Effector memory CD4-positive, alpha-beta T cell (primary cell): ENCODE measurements at regions not wholly inside any gene's neighbourhood (a gene's known extent, or its start where the extent isn't known, plus 50 kb on each side); places are given as distances from the start of the nearest gene placed in this dataset.

ENCODE experiments used
- DNase-seq, 3 donors: peaks; one replicate each; pipeline ENCODE4 v3.0.0-alpha.2; 2020
- H3K27ac ChIP-seq: 2 replicates; pipeline ENCODE4 v1.7.0; 2013; ENCODE audit warnings: mild to moderate bottlenecking, low read length, moderate library complexity; ENCODE audit not compliant: insufficient read depth, poor library complexity, severe bottlenecking
- H3K27me3 ChIP-seq: replicated peaks from 2 replicates; pipeline ENCODE4 v1.7.0; 2013; ENCODE audit warnings: mild to moderate bottlenecking, low read length; ENCODE audit not compliant: insufficient read depth, control insufficient read depth, poor library complexity, severe bottlenecking
- H3K36me3 ChIP-seq: 2 replicates; pipeline ENCODE4 v1.7.0; 2013; ENCODE audit warnings: mild to moderate bottlenecking, low read length, moderate library complexity; ENCODE audit not compliant: control insufficient read depth, insufficient read depth
- H3K4me1 ChIP-seq: 2 replicates; pipeline ENCODE4 v1.7.0; 2013; ENCODE audit warnings: low read length, mild to moderate bottlenecking; ENCODE audit not compliant: control insufficient read depth, insufficient read depth, poor library complexity, severe bottlenecking
- H3K4me3 ChIP-seq: 2 replicates; pipeline ENCODE4 v1.7.0; 2013; ENCODE audit warnings: low read length, low read depth, mild to moderate bottlenecking; ENCODE audit not compliant: insufficient read depth, poor library complexity, severe bottlenecking
- H3K9me3 ChIP-seq: 2 replicates; pipeline ENCODE4 v1.7.0; 2013; ENCODE audit warnings: mild to moderate bottlenecking, low read length, moderate library complexity; ENCODE audit not compliant: control insufficient read depth

DNA sequence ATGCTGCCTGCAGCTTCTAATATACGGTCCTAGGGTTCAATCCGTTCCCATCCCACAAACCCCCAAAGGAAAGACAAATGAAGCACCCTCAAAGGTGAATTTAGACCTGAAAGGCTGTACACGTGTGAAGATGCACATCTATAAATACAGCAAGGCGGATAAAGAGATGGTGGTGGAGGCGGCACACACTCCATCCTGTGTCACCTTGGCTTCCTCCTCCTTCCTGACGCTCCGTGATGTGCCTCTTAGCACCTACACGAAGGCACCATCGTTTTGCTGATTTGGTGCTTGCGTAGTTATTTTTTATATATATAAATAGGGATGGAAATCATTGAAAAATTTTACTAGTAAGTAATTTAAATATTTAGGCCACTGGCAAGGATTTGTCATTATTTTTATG is 359.4 kb downstream of the NPHP4 start:
- H3K9me3 ChIP-seq: no peaks in the 10 kb centered on the region
- no peak for DNase-seq
- no peaks in the 10 kb centered on the region for H3K4me1 ChIP-seq
- H3K4me3 ChIP-seq: no peak overlapping the region
- no peaks in the 10 kb centered on the region for H3K36me3 ChIP-seq
- no peaks in the 10 kb centered on the region for H3K27me3 ChIP-seq
- no peak overlapping the region for H3K27ac ChIP-seq

DNA sequence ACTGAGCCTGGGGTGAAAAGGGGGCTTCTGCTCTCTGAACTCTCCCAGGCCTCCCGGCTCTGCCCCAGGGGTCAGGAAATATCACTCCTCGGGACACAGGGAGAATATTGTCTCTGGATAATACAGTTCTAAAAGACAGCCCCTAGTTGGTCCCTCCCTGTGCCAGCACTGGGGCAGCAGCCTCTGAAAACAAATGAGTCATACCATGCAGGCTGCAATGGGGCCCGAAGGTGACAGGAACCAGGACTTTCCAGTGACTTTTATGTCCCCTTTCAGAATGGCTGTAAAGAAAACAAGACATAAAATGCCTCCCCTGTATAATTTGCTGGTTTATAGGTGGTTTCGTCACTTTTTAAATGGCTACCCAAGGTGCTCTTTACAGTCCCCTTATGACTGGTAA is 360.0 kb downstream of the NPHP4 start:
- Histone ChIP-seq H3K4me1 (no peaks in the 10 kb centered on the region), H3K36me3 (no peaks in the 10 kb centered on the region), H3K27ac (no peak overlapping the region), H3K27me3 (no peaks in the 10 kb centered on the region), H3K4me3 (no peak overlapping the region), H3K9me3 (no peaks in the 10 kb centered on the region)
- DNase-seq: no peak

DNA sequence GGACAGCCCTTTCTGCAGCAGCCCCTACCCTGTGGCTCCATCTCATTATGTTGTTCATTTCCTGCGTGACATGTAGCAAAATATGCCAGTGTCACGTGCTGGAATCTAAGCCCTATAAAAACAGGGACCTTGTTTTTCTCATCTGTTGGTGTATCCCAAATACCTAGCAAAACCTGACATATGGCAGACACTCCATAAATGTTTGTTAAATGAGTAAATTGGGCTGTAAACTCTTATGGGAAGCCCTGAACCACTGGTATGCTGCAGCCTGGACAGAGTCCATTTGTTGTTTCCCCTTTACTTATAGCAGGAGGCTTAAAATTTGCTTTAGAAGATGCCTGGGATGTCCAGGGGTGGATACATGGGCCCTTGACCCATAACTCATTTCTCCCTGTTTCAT is 363.8 kb downstream of the NPHP4 start:
- Histone ChIP-seq H3K36me3 (no peaks in the 10 kb centered on the region), H3K4me1 (no peaks in the 10 kb centered on the region), H3K4me3 (no peak overlapping the region), H3K9me3 (no peaks in the 10 kb centered on the region), H3K27ac (no peak overlapping the region), H3K27me3 (no peaks in the 10 kb centered on the region)
- no peak for DNase-seq

DNA sequence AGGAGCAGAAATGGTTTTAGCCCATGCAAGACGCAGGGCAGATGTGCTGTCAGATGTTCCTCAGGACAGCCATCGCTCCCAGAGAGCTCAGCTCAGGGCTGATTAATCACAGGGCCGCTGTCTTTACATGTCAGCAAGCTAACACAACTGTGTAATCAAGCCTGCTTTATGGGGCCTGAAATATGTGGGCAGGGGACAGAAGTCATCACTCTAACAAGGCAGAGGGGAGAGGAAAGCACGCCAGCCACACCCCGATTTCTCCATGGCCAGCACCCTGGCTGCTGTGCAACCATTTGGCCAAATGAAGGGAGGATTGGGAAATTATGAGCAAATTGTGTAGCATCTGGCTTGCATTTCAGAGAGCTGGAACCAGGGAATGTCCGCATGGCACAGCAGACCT is 368.8 kb downstream of the NPHP4 start:
- H3K27ac ChIP-seq: no peak overlapping the region

GRCh38 chr1:5622412-5622811 is 369.8 kb downstream of the NPHP4 start:
- no peaks in the 10 kb centered on the region for H3K9me3 ChIP-seq
- H3K36me3 ChIP-seq: no peaks in the 10 kb centered on the region
- H3K27me3 ChIP-seq: no peaks in the 10 kb centered on the region
- DNase-seq: no peak
- no peak overlapping the region for H3K4me3 ChIP-seq
- no peaks in the 10 kb centered on the region for H3K4me1 ChIP-seq
- H3K27ac ChIP-seq: no peak overlapping the region

More for the DNA sequence above, 368.8 kb downstream of the NPHP4 start:
- Histone ChIP-seq H3K4me1 (no peaks in the 10 kb centered on the region), H3K4me3 (no peak overlapping the region), H3K36me3 (no peaks in the 10 kb centered on the region), H3K9me3 (no peaks in the 10 kb centered on the region), H3K27me3 (no peaks in the 10 kb centered on the region)
- no peak for DNase-seq

GRCh38 chr1:5621692-5622091 is 370.5 kb downstream of the NPHP4 start:
- no peaks in the 10 kb centered on the region for H3K27me3 ChIP-seq
- no peaks in the 10 kb centered on the region for H3K36me3 ChIP-seq
- H3K27ac ChIP-seq: no peak overlapping the region
- DNase-seq: no peak
- H3K4me3 ChIP-seq: no peak overlapping the region
- H3K4me1 ChIP-seq: no peaks in the 10 kb centered on the region
- no peaks in the 10 kb centered on the region for H3K9me3 ChIP-seq

DNA sequence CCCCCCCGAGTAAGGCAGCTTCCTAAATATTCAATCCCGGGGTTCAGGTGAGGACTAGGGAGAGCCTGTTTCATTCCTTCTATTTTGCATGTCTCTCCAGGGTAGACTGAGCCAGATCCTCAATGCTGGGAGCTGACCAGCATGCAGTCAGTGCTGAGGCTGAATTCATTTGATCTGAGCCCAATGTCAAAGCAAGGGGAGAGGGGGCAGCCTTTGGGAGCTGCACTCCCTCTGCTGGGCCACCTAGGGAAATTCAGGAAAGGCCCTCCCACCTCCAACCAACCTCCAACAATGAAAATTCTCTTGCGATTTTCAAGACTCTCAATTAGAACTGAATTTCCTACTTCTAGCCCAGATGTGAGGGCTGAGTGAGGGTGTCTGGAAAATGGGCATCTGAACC is 371.2 kb downstream of the NPHP4 start:
- no peaks in the 10 kb centered on the region for H3K27me3 ChIP-seq
- no peak overlapping the region for H3K4me3 ChIP-seq
- no peak overlapping the region for H3K27ac ChIP-seq
- no peaks in the 10 kb centered on the region for H3K4me1 ChIP-seq
- DNase-seq: no peak
- H3K9me3 ChIP-seq: no peaks in the 10 kb centered on the region
- H3K36me3 ChIP-seq: no peaks in the 10 kb centered on the region

DNA sequence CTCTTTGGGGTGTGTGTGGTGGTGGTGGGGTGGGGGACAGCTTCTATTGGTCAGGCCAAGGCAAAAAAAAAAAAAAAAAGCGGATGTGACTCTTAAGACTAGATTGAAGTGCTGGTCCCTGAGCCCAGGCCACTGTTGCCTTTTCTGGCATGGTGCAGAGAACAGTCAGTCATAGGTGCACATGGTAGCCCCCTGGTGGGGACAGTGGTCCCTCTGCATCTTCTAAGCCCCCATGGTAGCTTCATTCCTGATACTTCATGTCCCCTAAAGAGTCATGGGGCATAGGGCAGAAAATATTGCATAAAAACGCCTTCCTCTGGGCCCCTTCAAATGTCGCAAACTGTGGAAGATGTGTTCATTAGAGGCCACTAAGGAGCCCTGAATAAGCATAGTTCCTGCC is 371.8 kb downstream of the NPHP4 start:
- no peak overlapping the region for H3K27ac ChIP-seq
- no peaks in the 10 kb centered on the region for H3K9me3 ChIP-seq
- DNase-seq: no peak
- no peaks in the 10 kb centered on the region for H3K4me1 ChIP-seq
- H3K36me3 ChIP-seq: no peaks in the 10 kb centered on the region
- H3K4me3 ChIP-seq: no peak overlapping the region
- no peaks in the 10 kb centered on the region for H3K27me3 ChIP-seq

GRCh38 chr1:5619469-5619868 is 372.8 kb downstream of the NPHP4 start:
- H3K36me3 ChIP-seq: no peaks in the 10 kb centered on the region
- H3K27me3 ChIP-seq: no peaks in the 10 kb centered on the region
- no peaks in the 10 kb centered on the region for H3K9me3 ChIP-seq
- H3K4me1 ChIP-seq: no peaks in the 10 kb centered on the region
- no peak overlapping the region for H3K4me3 ChIP-seq
- no peak for DNase-seq
- no peak overlapping the region for H3K27ac ChIP-seq

GRCh38 chr1:5617546-5617945 is 374.7 kb downstream of the NPHP4 start:
- Histone ChIP-seq H3K27ac (no peak overlapping the region), H3K4me3 (no peak overlapping the region), H3K9me3 (no peaks in the 10 kb centered on the region), H3K36me3 (no peaks in the 10 kb centered on the region), H3K27me3 (no peaks in the 10 kb centered on the region), H3K4me1 (no peaks in the 10 kb centered on the region)
- no peak for DNase-seq

DNA sequence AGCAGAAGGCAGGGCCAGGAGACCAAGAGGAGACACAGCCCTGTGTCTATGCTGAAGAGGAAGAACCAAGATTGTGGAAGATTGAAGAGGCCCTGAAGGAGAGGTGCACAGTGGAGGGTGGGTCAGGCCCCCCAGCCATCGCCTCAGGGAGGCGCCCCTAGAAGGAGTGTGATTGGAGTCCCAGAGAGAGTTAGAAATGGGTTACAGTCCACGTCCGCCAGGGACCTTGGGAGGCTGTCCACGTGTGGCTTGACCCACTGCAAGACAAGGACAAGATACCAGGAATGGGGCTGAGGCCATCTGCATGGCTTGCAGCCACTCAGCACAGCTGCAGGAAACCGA is 375.1 kb downstream of the NPHP4 start:
- Histone ChIP-seq H3K9me3 (no peaks in the 10 kb centered on the region), H3K27ac (no peak overlapping the region), H3K27me3 (no peaks in the 10 kb centered on the region), H3K36me3 (no peaks in the 10 kb centered on the region), H3K4me3 (no peak overlapping the region), H3K4me1 (no peaks in the 10 kb centered on the region)
- DNase-seq: no peak
